ENCODE measurements at regions not wholly inside any gene's neighbourhood (a gene's known extent, or its start where the extent isn't known, plus 50 kb on each side); places are given as distances from the start of the nearest gene placed in this dataset.

GRCh38 chr2:228268301-228268700, 86.8 kb upstream of the SPHKAP start:
- TF ChIP-seq POLR2A (IDR thresholded peaks at IDR 0.05) (no peak), POLR2AphosphoS5 (IDR thresholded peaks at IDR 0.05) (no peak), CTCF (IDR thresholded peaks at IDR 0.05) (no peak)
- Histone ChIP-seq H3K27ac (no peak overlapping the region), H3K36me3 (no peaks in the 10 kb centered on the region), H3K4me3 (no peak overlapping the region), H3K27me3 (replicated peaks; ENCODE audit: insufficient read depth) (no peaks in the 10 kb centered on the region), H3K4me1 (replicated peaks) (no peaks in the 10 kb centered on the region), H3K9me3 (no peaks in the 10 kb centered on the region)
- intact Hi-C loops (cut with DNase I): no loop called here
- DNase-seq (ENCODE audit: low spot score): no peak
- 73% methylated on average over 2 of the region's 2 CpGs for WGBS

- Histone ChIP-seq H3K9me3 (no peaks in the 10 kb centered on the region), H3K4me1 (replicated peaks) (no peaks in the 10 kb centered on the region), H3K4me3 (no peak overlapping the region), H3K36me3 (no peaks in the 10 kb centered on the region), H3K27ac (no peak overlapping the region), H3K27me3 (replicated peaks; ENCODE audit: insufficient read depth) (no peaks in the 10 kb centered on the region)
- DNase-seq (ENCODE audit: low spot score): no peak
- TF ChIP-seq POLR2A (IDR thresholded peaks at IDR 0.05): no peak
- no peak for TF ChIP-seq POLR2AphosphoS5 (IDR thresholded peaks at IDR 0.05)
- no peak for TF ChIP-seq CTCF (IDR thresholded peaks at IDR 0.05)
- intact Hi-C loops (cut with DNase I): no loop called here
- WGBS: 93% methylated on average over 3 of the region's 3 CpGs
These were observed 81.7 kb upstream of the SPHKAP start for GRCh38 chr2:228263156-228263555.

- TF ChIP-seq POLR2AphosphoS5 (IDR thresholded peaks at IDR 0.05) (no peak), POLR2A (IDR thresholded peaks at IDR 0.05) (no peak), CTCF (IDR thresholded peaks at IDR 0.05) (no peak)
- Histone ChIP-seq H3K4me3 (no peak overlapping the region), H3K9me3 (no peaks in the 10 kb centered on the region), H3K27ac (no peak overlapping the region), H3K27me3 (replicated peaks; ENCODE audit: insufficient read depth) (no peaks in the 10 kb centered on the region), H3K4me1 (replicated peaks) (no peaks in the 10 kb centered on the region), H3K36me3 (no peaks in the 10 kb centered on the region)
- intact Hi-C loops (cut with DNase I): no loop called here
- no peak for DNase-seq (ENCODE audit: low spot score)
- WGBS: 86% methylated on average over 7 of the region's 7 CpGs
These were observed 80.1 kb upstream of the SPHKAP start for GRCh38 chr2:228261546-228261945.

GRCh38 chr2:228257379-228257778, 75.9 kb upstream of the SPHKAP start:
- Histone ChIP-seq H3K36me3 (no peaks in the 10 kb centered on the region), H3K9me3 (no peaks in the 10 kb centered on the region), H3K4me3 (no peak overlapping the region), H3K4me1 (replicated peaks) (no peaks in the 10 kb centered on the region), H3K27ac (no peak overlapping the region), H3K27me3 (replicated peaks; ENCODE audit: insufficient read depth) (no peaks in the 10 kb centered on the region)
- no peak for TF ChIP-seq POLR2A (IDR thresholded peaks at IDR 0.05)
- TF ChIP-seq CTCF (IDR thresholded peaks at IDR 0.05): no peak
- no peak for TF ChIP-seq POLR2AphosphoS5 (IDR thresholded peaks at IDR 0.05)
- no peak for DNase-seq (ENCODE audit: low spot score)
- intact Hi-C loops (cut with DNase I): no loop called here

GRCh38 chr2:228253752-228254151, 72.3 kb upstream of the SPHKAP start:
- no peaks in the 10 kb centered on the region for H3K4me1 ChIP-seq (replicated peaks)
- intact Hi-C loops (cut with DNase I): no loop called here
- no peak for DNase-seq (ENCODE audit: low spot score)
- no peak overlapping the region for H3K27ac ChIP-seq
- no peak overlapping the region for H3K4me3 ChIP-seq
- H3K36me3 ChIP-seq: no peaks in the 10 kb centered on the region
- TF ChIP-seq POLR2AphosphoS5 (IDR thresholded peaks at IDR 0.05) (no peak), CTCF (IDR thresholded peaks at IDR 0.05) (no peak), POLR2A (IDR thresholded peaks at IDR 0.05) (no peak)
- H3K9me3 ChIP-seq: no peaks in the 10 kb centered on the region
- no peaks in the 10 kb centered on the region for H3K27me3 ChIP-seq (replicated peaks; ENCODE audit: insufficient read depth)
- WGBS: 81% methylated on average over 2 of the region's 2 CpGs
